IMR-90 (cell line): ENCODE measurements at regions not wholly inside any gene's neighbourhood (a gene's known extent, or its start where the extent isn't known, plus 50 kb on each side); places are given as distances from the start of the nearest gene placed in this dataset.

Experiments
- ATAC-seq: fragments of 200-7000 bp; cut with Tn5 transposase; 2 replicates; pipeline ENCODE4 v1.9.1; 2020; ENCODE audit warnings: low read depth, mild to moderate bottlenecking, moderate library complexity
- BruUV-seq: library from RNA; stranded (reverse); fragments of 400-500 nt; replicated peaks from 2 replicates; lab custom pipeline; 2021; lab: Mats Ljungman, UMichigan
- CTCF ChIA-PET: fragments of 300-600 bp; formaldehyde crosslinking; extraction: SDS; loops from one replicate; lab custom pipeline; 2021; ENCODE audit warnings: antibody characterized with exemption; lab: Yijun Ruan, JAX
- POLR2A ChIA-PET: fragments of 300-600 bp; sonication (Branson Sonifier 250); formaldehyde crosslinking; loops from one replicate; lab custom pipeline; 2022; ENCODE audit warnings: antibody characterized with exemption; ENCODE audit not compliant: unreplicated experiment; lab: Charles Lee
- DNase-seq: peaks from one replicate; pipeline ENCODE4 v3.0.0; 2013
- H2AFZ ChIP-seq: replicated peaks from 2 replicates; pipeline ENCODE3; 2013; ENCODE audit warnings: low read length, mild to moderate bottlenecking; ENCODE audit not compliant: poor library complexity
- H2AK5ac ChIP-seq: 2 replicates; pipeline ENCODE4 v1.6.1; 2013; ENCODE audit warnings: low read depth, low read length, inconsistent platforms
- H2AK9ac ChIP-seq: replicated peaks from 2 replicates; pipeline ENCODE3; 2013; ENCODE audit warnings: mild to moderate bottlenecking, low read depth, low read length, moderate library complexity; ENCODE audit not compliant: poor library complexity
- H2BK120ac ChIP-seq: 2 replicates; pipeline ENCODE4 v1.6.1; 2013; ENCODE audit warnings: low read depth, low read length, inconsistent platforms
- H2BK15ac ChIP-seq: 3 replicates; pipeline ENCODE4 v1.6.1; 2013; ENCODE audit warnings: low read depth, low read length, inconsistent platforms
- H2BK20ac ChIP-seq: 2 replicates; pipeline ENCODE4 v1.6.1; 2013; ENCODE audit warnings: low read depth, mild to moderate bottlenecking, inconsistent platforms, low read length, moderate library complexity
- H2BK5ac ChIP-seq: 2 replicates; pipeline ENCODE4 v1.6.1; 2013; ENCODE audit warnings: mild to moderate bottlenecking, low read depth, low read length, inconsistent platforms; ENCODE audit not compliant: poor library complexity, severe bottlenecking
- H3K14ac ChIP-seq: replicated peaks from 2 replicates; pipeline ENCODE4 v1.6.1; 2013; ENCODE audit warnings: low read depth, low read length, inconsistent platforms
- H3K18ac ChIP-seq: 2 replicates; pipeline ENCODE4 v1.6.1; 2013; ENCODE audit warnings: low read depth, low read length, control low read depth
- H3K23ac ChIP-seq: 2 replicates; pipeline ENCODE4 v1.6.1; 2013; ENCODE audit warnings: low read depth, low read length, inconsistent platforms
- H3K27ac ChIP-seq: 2 replicates; pipeline ENCODE4 v1.5.1; 2013; ENCODE audit warnings: mild to moderate bottlenecking, control low read depth, low read length; ENCODE audit not compliant: insufficient read depth
- H3K27me3 ChIP-seq: 2 replicates; pipeline ENCODE4 v1.6.1; 2013; ENCODE audit warnings: low read length; ENCODE audit not compliant: control insufficient read depth, insufficient read depth
- H3K36me3 ChIP-seq: 2 replicates; pipeline ENCODE4 v1.6.1; 2013; ENCODE audit warnings: low read length, mixed read lengths; ENCODE audit not compliant: control insufficient read depth, insufficient read depth
- H3K4ac ChIP-seq: 2 replicates; pipeline ENCODE4 v1.6.1; 2013; ENCODE audit warnings: low read depth, low read length, inconsistent platforms
- H3K4me1 ChIP-seq: 2 replicates; pipeline ENCODE4 v1.6.1; 2013; ENCODE audit warnings: low read length, mixed read lengths; ENCODE audit not compliant: control insufficient read depth, insufficient read depth
- H3K4me2 ChIP-seq: 2 replicates; pipeline ENCODE4 v1.6.1; 2013; ENCODE audit warnings: low read depth, mild to moderate bottlenecking, control low read depth, low read length, moderate library complexity
- H3K4me3 ChIP-seq: 2 replicates; pipeline ENCODE4 v1.5.1; 2013; ENCODE audit warnings: low read depth, mild to moderate bottlenecking, control low read depth, low read length, moderate library complexity; ENCODE audit not compliant: insufficient read depth
- H3K56ac ChIP-seq: 2 replicates; pipeline ENCODE4 v1.6.1; 2013; ENCODE audit warnings: low read length, inconsistent platforms; ENCODE audit not compliant: insufficient read depth; ENCODE audit errors: extremely low read depth
- H3K79me1 ChIP-seq, 2 experiments: 2 replicates each; pipeline ENCODE4 v1.6.1; 2013; ENCODE audit warnings: low read length in 2 of 2, inconsistent platforms in 1 of 2, low read depth in 1 of 2
- H3K9ac ChIP-seq: 2 replicates; pipeline ENCODE4 v1.6.1; 2013; ENCODE audit warnings: low read depth, low read length, control low read depth
- H3K9me1 ChIP-seq: 2 replicates; pipeline ENCODE4 v1.6.1; 2013; ENCODE audit warnings: low read length, inconsistent platforms; ENCODE audit not compliant: insufficient read depth
- H3K9me3 ChIP-seq: 2 replicates; pipeline ENCODE4 v1.6.1; 2013; ENCODE audit warnings: low read length; ENCODE audit not compliant: control insufficient read depth, insufficient read depth
- H4K20me1 ChIP-seq: 2 replicates; pipeline ENCODE4 v1.6.1; 2013; ENCODE audit warnings: low read length, inconsistent platforms; ENCODE audit not compliant: insufficient read depth
- H4K5ac ChIP-seq: 2 replicates; pipeline ENCODE4 v1.6.1; 2013; ENCODE audit warnings: mild to moderate bottlenecking, low read depth, low read length, control low read depth
- H4K8ac ChIP-seq, 2 experiments: 2 replicates each; pipeline ENCODE4 v1.6.1; 2013; ENCODE audit warnings: low read depth in 2 of 2, low read length in 2 of 2, control low read depth in 1 of 2, inconsistent platforms in 1 of 2
- H4K91ac ChIP-seq: 2 replicates; pipeline ENCODE4 v1.6.1; 2013; ENCODE audit warnings: low read depth, low read length, inconsistent platforms; ENCODE audit not compliant: insufficient read depth
- CEBPB ChIP-seq: IDR thresholded peaks from 2 replicates; pipeline ENCODE4 v1.6.1; 2012; ENCODE audit warnings: low read depth, low read length, improper control_type of control experiment
- CHD1 ChIP-seq: IDR thresholded peaks from 2 replicates; pipeline ENCODE4 v1.6.1; 2012; ENCODE audit warnings: low read depth, low read length, improper control_type of control experiment
- FOS ChIP-seq: fragments of 150-350 bp; IDR thresholded peaks from 2 replicates; pipeline ENCODE4 v1.6.1; 2016; ENCODE audit warnings: low read depth, low read length
- MAFK ChIP-seq: IDR thresholded peaks from 2 replicates; pipeline ENCODE4 v1.6.1; 2012; ENCODE audit warnings: low read depth, low read length, improper control_type of control experiment
- MXI1 ChIP-seq: IDR thresholded peaks from 2 replicates; pipeline ENCODE4 v1.6.1; 2012; ENCODE audit warnings: low read depth, mild to moderate bottlenecking, low read length, moderate library complexity, borderline replicate concordance
- POLR2A ChIP-seq: IDR thresholded peaks from 2 replicates; pipeline ENCODE4 v1.6.1; 2012; ENCODE audit warnings: mild to moderate bottlenecking, low read depth, low read length
- RAD21 ChIP-seq: IDR thresholded peaks from 2 replicates; pipeline ENCODE4 v1.6.1; 2012; ENCODE audit warnings: low read length, improper control_type of control experiment
- RFX5 ChIP-seq: IDR thresholded peaks from 2 replicates; pipeline ENCODE4 v1.8.0; 2012; ENCODE audit warnings: low read depth, mild to moderate bottlenecking, low read length, moderate library complexity
- SMC3 ChIP-seq: fragments of 150-350 bp; IDR thresholded peaks from 2 replicates; pipeline ENCODE4 v1.6.1; 2016; ENCODE audit warnings: low read depth, mild to moderate bottlenecking, antibody characterized with exemption, low read length, moderate library complexity
- WGBS, 2 experiments: methylation state at CpG; one replicate each; pipeline versions ENCODE4 v1.1.5 to v1.1.7; 2013; ENCODE audit warnings: missing lambda C conversion rate in 2 of 2; ENCODE audit not compliant: insufficient read length in 1 of 2; ENCODE audit errors: extremely low coverage in 2 of 2; 5-methylcytosine and 5-hydroxymethylcytosine counted together
- dilution Hi-C: fragments of 300-500 bp; cut with HindIII; formaldehyde crosslinking; loops from one replicate; pipeline ENCODE4 v1.14.3; 2018; ENCODE audit warnings: low sequenced_read_pairs; ENCODE audit not compliant: unreplicated experiment
- in situ Hi-C: fragments of 300-500 bp; cut with MboI; formaldehyde crosslinking; loops from 3 replicates; pipeline ENCODE4 v1.14.3; 2019; ENCODE audit warnings: low sequenced_read_pairs, inconsistent platforms, mixed read lengths
- intact Hi-C: fragments of 100-400 bp; cut with micrococcal nuclease; formaldehyde crosslinking; loops from 2 replicates; pipeline ENCODE4 v1.10.0; 2022
- TF ChIP-seq, protein P1 (sequence below): fragments of 150-350 bp; IDR thresholded peaks from 2 replicates; pipeline ENCODE4 v1.6.1; 2017; ENCODE audit warnings: mild to moderate bottlenecking, antibody characterized with exemption, low read length, low read depth
- TF ChIP-seq, protein P2 (sequence below): conservative IDR thresholded peaks from 2 replicates; pipeline ENCODE4 v1.5.1; 2012; ENCODE audit warnings: mild to moderate bottlenecking, low read depth, low read length, improper control_type of control experiment

DNA sequence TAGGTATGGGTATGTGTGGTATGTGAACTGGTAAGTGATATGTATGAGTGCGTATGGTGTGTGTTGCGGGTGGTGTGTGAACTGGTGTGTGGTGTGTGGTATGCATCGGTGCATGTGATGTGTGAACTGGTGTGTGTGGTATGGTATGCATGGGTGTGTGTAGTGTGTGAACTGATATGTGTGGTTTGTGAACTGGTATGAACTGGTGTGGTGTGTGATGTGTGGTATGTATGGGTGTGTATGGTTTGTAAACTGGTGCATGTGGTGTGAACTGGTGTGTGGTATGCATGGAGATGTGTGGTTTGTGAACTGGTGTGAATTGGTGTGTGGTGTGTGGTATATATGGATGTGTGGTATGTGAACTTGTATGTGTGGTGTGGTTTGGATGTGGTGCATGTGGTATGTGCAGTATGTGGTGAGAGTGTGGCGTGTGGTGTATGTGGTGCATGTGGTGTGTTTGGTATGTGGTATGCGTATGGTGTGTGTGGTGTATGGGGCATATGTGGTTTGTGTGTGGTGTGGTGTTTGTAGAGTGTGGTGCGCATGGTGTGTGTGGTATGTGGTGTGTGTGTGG lies 208.9 kb upstream of the TNP1 start:
- Histone ChIP-seq H2AFZ (peak overlapping the region; percentile 5), H2AK9ac (peak overlapping the region; percentile 13), H3K18ac (peak overlapping the region; percentile 15), H3K79me1 (no peaks in the 10 kb centered on the region), H3K23ac (no peak overlapping the region), H2AK5ac (peak overlapping the region; percentile 91), H3K4ac (peak overlapping the region; percentile 70), H2BK120ac (peak overlapping the region; percentile 70; the same call in 1 of the 2 replicates), H3K36me3 (no peaks in the 10 kb centered on the region), H2BK15ac (peak overlapping the region; percentile 37; the same call in 2 of the 3 replicates), H3K4me3 (no peak overlapping the region), H4K8ac (no peak overlapping the region; a peak in 1 of 4 replicates), H3K4me2 (no peak overlapping the region), H2BK20ac (peak overlapping the region; percentile 32), H3K56ac (no peak overlapping the region), H3K9me1 (peaks cover 13% of the 10 kb centered on the region), H3K14ac (peak overlapping the region; percentile 83), H3K9ac (no peak overlapping the region), H2BK5ac (peak overlapping the region; percentile 76), H3K4me1 (peaks cover 14% of the 10 kb centered on the region), H3K27ac (peak overlapping the region; percentile 3; the same call in 1 of the 2 replicates), H4K20me1 (no peaks in the 10 kb centered on the region), H4K5ac (peak overlapping the region; percentile 49; the same call in 1 of the 2 replicates), H3K9me3 (peaks cover 13% of the 10 kb centered on the region), H4K91ac (peak overlapping the region; percentile 43; the same call in 1 of the 2 replicates), H3K27me3 (no peaks in the 10 kb centered on the region)
- ATAC-seq (no peak), DNase-seq (no peak)
- dilution Hi-C loops: no loop called here
- WGBS, 2 experiments: 80 to 100% methylated on average over 2 to 6 of the region's 6 CpGs
- POLR2A ChIA-PET: no interaction called here
- in situ Hi-C loops: no loop called here
- CTCF ChIA-PET: no interaction called here
- no TSS peak for BruUV-seq
- intact Hi-C loops: loop anchor here (5.0 kb wide), 1 partner anchor 94 kb away; no protein-coding TSS in a partner anchor
- no peak for TF ChIP-seq SMC3
- TF ChIP-seq, protein P1, sequence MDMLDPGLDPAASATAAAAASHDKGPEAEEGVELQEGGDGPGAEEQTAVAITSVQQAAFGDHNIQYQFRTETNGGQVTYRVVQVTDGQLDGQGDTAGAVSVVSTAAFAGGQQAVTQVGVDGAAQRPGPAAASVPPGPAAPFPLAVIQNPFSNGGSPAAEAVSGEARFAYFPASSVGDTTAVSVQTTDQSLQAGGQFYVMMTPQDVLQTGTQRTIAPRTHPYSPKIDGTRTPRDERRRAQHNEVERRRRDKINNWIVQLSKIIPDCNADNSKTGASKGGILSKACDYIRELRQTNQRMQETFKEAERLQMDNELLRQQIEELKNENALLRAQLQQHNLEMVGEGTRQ: no peak
- TF ChIP-seq RFX5: no peak
- TF ChIP-seq RAD21: no peak
- TF ChIP-seq, protein P2, sequence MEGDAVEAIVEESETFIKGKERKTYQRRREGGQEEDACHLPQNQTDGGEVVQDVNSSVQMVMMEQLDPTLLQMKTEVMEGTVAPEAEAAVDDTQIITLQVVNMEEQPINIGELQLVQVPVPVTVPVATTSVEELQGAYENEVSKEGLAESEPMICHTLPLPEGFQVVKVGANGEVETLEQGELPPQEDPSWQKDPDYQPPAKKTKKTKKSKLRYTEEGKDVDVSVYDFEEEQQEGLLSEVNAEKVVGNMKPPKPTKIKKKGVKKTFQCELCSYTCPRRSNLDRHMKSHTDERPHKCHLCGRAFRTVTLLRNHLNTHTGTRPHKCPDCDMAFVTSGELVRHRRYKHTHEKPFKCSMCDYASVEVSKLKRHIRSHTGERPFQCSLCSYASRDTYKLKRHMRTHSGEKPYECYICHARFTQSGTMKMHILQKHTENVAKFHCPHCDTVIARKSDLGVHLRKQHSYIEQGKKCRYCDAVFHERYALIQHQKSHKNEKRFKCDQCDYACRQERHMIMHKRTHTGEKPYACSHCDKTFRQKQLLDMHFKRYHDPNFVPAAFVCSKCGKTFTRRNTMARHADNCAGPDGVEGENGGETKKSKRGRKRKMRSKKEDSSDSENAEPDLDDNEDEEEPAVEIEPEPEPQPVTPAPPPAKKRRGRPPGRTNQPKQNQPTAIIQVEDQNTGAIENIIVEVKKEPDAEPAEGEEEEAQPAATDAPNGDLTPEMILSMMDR: no peak
- no peak for TF ChIP-seq CHD1
- no peak for TF ChIP-seq FOS
- no peak for TF ChIP-seq MXI1
- TF ChIP-seq POLR2A: no peak
- no peak for TF ChIP-seq MAFK
- no peak for TF ChIP-seq CEBPB
